SK-N-SH treated with all-trans-retinoic acid at 6 μM for 48 hours (cell line): ENCODE measurements at regions not wholly inside any gene's neighbourhood (a gene's known extent, or its start where the extent isn't known, plus 50 kb on each side); places are given as distances from the start of the nearest gene placed in this dataset.

Experiments
- ARNTL ChIP-seq: fragments of 450-650 bp; formaldehyde crosslinking; IDR thresholded peaks from 2 replicates; pipeline ENCODE4 v1.5.0; 2020; ENCODE audit warnings: low read depth, mild to moderate bottlenecking, moderate library complexity, borderline replicate concordance
- CREB5 ChIP-seq: fragments of 250-450 bp; sonication (Bioruptor Pico); IDR thresholded peaks from 2 replicates; pipeline ENCODE4 v1.5.1; 2020; ENCODE audit warnings: low read depth, mild to moderate bottlenecking, moderate library complexity
- CSRNP3 ChIP-seq: fragments of 250-450 bp; sonication (Bioruptor Pico); IDR thresholded peaks from 2 replicates; pipeline ENCODE4 v1.5.1; 2021; ENCODE audit warnings: mild to moderate bottlenecking, moderate library complexity
- ISL1 ChIP-seq: fragments of 250-450 bp; sonication (Bioruptor Pico); IDR thresholded peaks from 2 replicates; pipeline ENCODE4 v2.1.2; 2022; ENCODE audit warnings: mild to moderate bottlenecking, moderate library complexity
- PATZ1 ChIP-seq: fragments of 250-450 bp; sonication (Bioruptor Pico); IDR thresholded peaks from 2 replicates; pipeline ENCODE4 v1.8.0; 2020; ENCODE audit warnings: mild to moderate bottlenecking, moderate library complexity, borderline replicate concordance
- POU6F1 ChIP-seq: fragments of 250-450 bp; sonication (Bioruptor Pico); IDR thresholded peaks from 2 replicates; pipeline ENCODE4 v1.8.0; 2021; ENCODE audit warnings: low read depth, mild to moderate bottlenecking, moderate library complexity, borderline replicate concordance
- PPARA ChIP-seq: fragments of 250-450 bp; sonication (Bioruptor Pico); IDR thresholded peaks from 2 replicates; pipeline ENCODE4 v1.5.0; 2020; ENCODE audit warnings: mild to moderate bottlenecking, borderline replicate concordance
- TCF4 ChIP-seq: fragments of 250-450 bp; sonication (Bioruptor Pico); IDR thresholded peaks from 2 replicates; pipeline ENCODE4 v1.8.0; 2021; ENCODE audit warnings: mild to moderate bottlenecking, moderate library complexity, borderline replicate concordance
- TSHZ2 ChIP-seq: fragments of 250-450 bp; sonication (Bioruptor Pico); IDR thresholded peaks from 2 replicates; pipeline ENCODE4 v1.5.0; 2020; ENCODE audit warnings: mild to moderate bottlenecking, moderate library complexity
- ZC3H10 ChIP-seq: fragments of 250-450 bp; sonication (Bioruptor Pico); IDR thresholded peaks from 2 replicates; pipeline ENCODE4 v1.5.1; 2021; ENCODE audit warnings: mild to moderate bottlenecking, moderate library complexity
- ZFP30 ChIP-seq: fragments of 450-650 bp; formaldehyde crosslinking; IDR thresholded peaks from 2 replicates; pipeline ENCODE4 v1.5.0; 2022; ENCODE audit warnings: mild to moderate bottlenecking, moderate library complexity
- ZNF8 ChIP-seq: fragments of 450-650 bp; formaldehyde crosslinking; IDR thresholded peaks from 2 replicates; pipeline ENCODE4 v1.5.0; 2020; ENCODE audit warnings: mild to moderate bottlenecking, moderate library complexity

GRCh38 chr2:206855585-206856433, 83.5 kb upstream of the CPO start:
- no peak for TF ChIP-seq ZFP30
- no peak for TF ChIP-seq TCF4
- no peak for TF ChIP-seq CSRNP3 (CRISPR knock-in tag)
- no peak for TF ChIP-seq ARNTL (CRISPR knock-in tag)
- no peak for TF ChIP-seq ZNF8
- no peak for TF ChIP-seq PATZ1
- TF ChIP-seq POU6F1 (CRISPR knock-in tag), result no peak
- no peak for TF ChIP-seq TSHZ2 (CRISPR knock-in tag)
- TF ChIP-seq ISL1 (CRISPR knock-in tag), result no peak
- no peak for TF ChIP-seq PPARA (CRISPR knock-in tag)
- no peak for TF ChIP-seq CREB5
- TF ChIP-seq ZC3H10, result no peak
